ENCODE measurements at regions not wholly inside any gene's neighbourhood (a gene's known extent, or its start where the extent isn't known, plus 50 kb on each side); places are given as distances from the start of the nearest gene placed in this dataset.

DNA sequence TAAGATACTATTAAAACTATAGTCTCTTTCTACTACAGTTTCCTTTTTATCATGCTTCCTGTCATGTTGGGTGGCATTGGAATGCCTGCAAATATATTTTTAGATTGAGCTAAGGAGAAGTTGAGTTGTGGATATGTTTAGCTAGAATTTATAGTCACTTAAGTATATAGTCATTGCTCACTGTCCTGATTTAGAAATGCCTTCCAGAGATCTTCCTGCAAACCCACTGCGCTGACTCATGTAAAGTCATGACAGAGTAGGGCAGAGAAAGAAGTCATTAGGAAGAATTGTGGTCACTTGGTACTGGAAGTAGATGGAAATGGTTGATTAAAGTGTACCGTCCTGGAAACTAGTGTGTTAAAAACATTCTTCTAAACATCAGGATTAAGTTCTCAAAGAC is 490.3 kb upstream of the PABPC4L start:
- no peak for TF ChIP-seq EZH2 (IDR thresholded peaks at IDR 0.05; ENCODE audit: borderline replicate concordance, low read length)
- TF ChIP-seq, protein P1, sequence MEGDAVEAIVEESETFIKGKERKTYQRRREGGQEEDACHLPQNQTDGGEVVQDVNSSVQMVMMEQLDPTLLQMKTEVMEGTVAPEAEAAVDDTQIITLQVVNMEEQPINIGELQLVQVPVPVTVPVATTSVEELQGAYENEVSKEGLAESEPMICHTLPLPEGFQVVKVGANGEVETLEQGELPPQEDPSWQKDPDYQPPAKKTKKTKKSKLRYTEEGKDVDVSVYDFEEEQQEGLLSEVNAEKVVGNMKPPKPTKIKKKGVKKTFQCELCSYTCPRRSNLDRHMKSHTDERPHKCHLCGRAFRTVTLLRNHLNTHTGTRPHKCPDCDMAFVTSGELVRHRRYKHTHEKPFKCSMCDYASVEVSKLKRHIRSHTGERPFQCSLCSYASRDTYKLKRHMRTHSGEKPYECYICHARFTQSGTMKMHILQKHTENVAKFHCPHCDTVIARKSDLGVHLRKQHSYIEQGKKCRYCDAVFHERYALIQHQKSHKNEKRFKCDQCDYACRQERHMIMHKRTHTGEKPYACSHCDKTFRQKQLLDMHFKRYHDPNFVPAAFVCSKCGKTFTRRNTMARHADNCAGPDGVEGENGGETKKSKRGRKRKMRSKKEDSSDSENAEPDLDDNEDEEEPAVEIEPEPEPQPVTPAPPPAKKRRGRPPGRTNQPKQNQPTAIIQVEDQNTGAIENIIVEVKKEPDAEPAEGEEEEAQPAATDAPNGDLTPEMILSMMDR (conservative IDR thresholded peaks at IDR 0.05 in 1 of 2, IDR thresholded peaks at IDR 0.05 in 1 of 2; ENCODE audit: extremely low read depth in 1 of 2, insufficient read depth in 1 of 2, low read depth in 1 of 2, low read length in 2 of 2) = no peak

Measured in mammary epithelial cell (primary cell).